HTR-8/SVneo (cell line): ENCODE measurements at regions not wholly inside any gene's neighbourhood (a gene's known extent, or its start where the extent isn't known, plus 50 kb on each side); places are given as distances from the start of the nearest gene placed in this dataset.

Experiments
- DNase-seq: peaks from one replicate; pipeline ENCODE4 v3.0.0; 2011; ENCODE audit warnings: low spot score, mixed read lengths; ENCODE audit not compliant: insufficient read length
- FAIRE-seq: peaks from 2 replicates; lab custom pipeline; 2011; peaks lifted over from hg19 to GRCh38; lab: Jason Lieb, UNC

DNA sequence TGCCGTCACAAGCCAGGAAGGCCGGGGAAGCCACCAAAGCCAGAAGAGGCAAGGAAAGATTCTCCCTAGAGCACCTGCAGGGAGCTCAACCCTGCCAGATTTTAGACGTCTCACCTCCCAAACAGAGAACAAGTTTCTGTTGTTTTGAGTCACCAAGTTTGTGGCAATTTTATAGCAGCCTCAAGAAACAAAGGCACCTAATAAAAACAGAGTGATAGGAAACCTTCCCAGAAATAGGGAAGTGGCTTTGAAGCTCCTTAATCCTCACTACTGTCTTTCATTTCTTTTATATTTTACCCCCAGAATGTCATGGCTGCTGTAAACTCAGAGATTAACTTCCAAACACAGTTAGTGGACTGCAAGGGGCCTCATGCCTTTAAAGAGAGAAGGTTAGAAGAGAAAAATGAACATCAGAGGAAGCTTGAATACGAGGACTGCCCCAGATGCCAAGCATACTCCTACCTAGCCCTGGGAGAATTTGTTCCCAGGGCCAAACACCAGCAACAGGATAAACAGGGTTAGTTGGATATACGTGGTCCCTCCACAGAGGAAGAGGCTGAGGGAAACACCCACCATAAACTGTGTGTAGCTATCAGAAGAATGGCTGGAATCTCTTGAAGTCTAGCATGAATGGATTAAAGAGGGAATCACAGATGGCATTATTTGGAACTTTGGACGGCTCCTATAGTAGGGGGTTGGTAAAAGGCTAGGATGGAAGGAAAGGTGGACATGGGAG lies 148.3 kb downstream of the KCNA5 start:
- DNase-seq (no peak), FAIRE-seq (no peak)

- FAIRE-seq = no peak
Measured at GRCh38 chr12:5192726-5193125, 149.0 kb downstream of the KCNA5 start.

DNA sequence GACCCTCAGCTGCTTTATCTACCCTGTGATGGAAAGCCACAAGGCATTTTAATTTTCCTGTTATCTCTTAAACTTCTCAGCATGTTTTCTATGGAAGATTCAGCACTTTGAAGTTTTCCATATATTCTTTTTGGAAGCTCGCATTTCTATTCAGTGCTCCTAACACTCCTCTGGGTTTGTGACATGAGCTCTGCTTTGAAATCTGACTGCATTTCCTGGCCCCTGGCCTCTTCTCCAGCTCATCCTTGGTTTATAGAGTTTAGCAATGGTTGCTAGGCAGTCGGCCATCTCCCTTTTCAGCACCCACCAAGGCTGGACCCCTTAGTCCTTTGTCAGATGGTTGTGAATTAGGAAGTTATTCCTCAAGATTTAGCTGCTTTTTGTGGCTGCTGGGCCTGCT lies 150.6 kb downstream of the KCNA5 start:
- no peak for DNase-seq

More at GRCh38 chr12:5192726-5193125, 149.0 kb downstream of the KCNA5 start:
- DNase-seq = no peak

DNA sequence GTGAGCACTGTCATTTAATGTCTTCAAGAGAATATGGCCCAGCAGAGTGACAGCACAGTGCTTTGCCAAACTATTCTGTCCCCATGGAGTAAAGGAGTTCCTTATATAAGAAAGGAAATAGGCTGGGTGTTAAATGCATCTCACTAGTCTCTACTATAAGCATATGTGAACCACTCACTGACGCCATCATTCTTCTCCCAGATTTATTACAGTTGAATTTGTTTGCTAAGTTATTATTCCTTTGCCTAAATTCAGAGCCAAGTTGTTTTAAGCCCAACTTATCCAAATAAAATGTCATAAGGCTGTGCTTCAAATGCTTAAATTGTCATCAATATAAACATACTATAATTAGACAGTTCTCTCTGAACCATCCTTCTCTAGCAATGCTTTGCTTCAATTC lies 151.6 kb downstream of the KCNA5 start:
- FAIRE-seq = no peak
- DNase-seq = no peak

More for the DNA sequence above, 150.6 kb downstream of the KCNA5 start:
- FAIRE-seq = no peak

- no peak for FAIRE-seq
Measured at GRCh38 chr12:5195691-5196090, 152.0 kb downstream of the KCNA5 start.

DNA sequence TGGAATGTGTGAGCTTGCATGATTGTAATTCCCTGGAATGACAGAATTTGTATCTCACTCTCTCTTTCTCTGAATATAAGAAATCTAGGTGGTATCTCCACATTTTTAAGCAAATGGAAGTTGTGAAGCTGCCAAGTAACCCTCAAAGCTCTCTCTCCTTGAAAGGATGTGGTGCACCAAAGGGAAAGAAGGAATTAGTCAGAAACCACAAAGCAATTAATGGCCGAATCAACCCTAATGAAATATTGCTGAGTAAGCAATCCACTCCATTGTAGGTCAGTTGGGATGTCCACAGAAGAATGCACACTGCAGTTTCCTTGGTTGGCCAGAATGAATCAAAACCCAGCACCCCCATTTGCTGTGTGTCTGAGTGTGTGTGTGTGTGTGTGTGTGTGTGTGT lies 153.5 kb downstream of the KCNA5 start:
- FAIRE-seq (no peak), DNase-seq (no peak)

More at GRCh38 chr12:5195691-5196090, 152.0 kb downstream of the KCNA5 start:
- DNase-seq = no peak

DNA sequence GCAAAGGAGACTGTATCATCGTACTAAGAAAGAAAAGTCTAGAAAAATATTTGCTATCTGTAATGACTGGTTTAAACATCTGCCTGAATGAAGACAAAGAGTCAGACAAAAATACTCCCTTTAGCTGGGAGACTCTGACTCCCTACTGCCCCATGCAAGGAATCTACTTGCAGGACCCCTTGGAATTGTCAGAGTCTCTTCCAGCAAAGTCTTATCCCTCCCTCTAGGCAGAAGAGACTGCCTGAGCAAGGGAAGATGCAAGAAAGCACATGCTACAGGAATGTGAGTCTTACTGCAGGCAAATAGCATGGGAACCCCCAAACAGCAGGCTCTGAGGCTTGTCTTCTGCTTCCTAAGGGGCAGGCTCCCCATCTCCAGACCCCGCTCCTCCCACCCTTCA lies 154.0 kb downstream of the KCNA5 start:
- FAIRE-seq (no peak), DNase-seq (no peak)

DNA sequence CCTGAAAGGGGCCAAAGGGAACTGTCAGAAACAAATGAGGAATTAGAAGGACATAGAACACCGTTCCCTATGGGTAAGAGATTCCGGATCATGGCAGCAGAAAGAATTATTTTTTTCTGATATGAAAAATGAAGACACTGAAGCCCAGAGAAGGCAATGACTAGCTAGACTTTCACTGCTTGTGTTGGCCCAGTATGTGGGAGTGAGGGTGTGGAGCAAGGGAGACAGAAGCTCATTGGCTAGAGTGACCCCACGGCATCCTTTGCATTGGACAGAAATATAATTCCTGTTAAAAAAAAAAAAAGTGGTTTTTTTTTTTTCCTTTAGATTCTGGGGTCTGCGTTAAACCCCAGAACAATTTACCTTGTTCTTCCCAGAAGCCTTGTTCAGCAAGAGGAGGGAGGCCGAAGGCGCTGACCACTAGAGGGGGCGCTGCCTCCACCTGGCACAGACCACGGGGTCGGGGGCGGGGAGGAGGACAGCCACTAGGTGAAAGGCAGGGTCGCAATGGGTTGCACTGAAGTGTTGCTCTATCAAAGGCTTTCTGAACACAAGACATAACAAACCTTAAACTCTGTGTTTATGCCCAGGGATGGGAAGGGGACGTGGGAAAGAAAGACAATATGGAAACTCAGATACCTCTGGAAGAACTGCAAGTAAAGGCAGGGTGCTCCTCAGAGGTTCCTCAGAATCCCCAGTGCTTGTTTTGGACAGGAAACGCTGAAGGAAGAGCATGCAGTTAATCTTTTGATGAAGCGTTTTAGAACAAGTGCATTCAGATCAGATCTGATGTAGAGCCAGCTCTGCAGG lies 156.8 kb downstream of the KCNA5 start:
- no peak for FAIRE-seq
- peak; percentile 17 for DNase-seq

GRCh38 chr12:5201554-5202218 lies 158.0 kb downstream of the KCNA5 start:
- no peak for DNase-seq
- no peak for FAIRE-seq

DNA sequence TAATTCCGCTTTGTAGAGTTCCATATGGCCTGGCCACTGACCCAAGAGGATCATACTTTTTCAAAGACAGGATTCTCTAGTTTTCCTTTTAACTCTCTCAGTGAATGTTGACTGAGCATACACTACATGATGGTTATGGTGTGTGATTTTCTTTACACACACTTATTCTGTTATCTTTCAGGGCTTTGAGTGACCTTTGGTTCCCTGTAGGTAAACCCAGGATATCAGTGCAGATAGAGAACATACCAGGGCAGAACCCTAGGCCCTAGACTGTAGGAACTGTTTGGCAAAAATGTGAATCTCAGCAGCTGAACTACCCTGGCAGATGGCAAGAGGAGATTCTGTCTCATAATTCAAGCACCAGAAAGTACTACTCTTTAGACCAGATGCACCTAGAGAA lies 159.6 kb downstream of the KCNA5 start:
- no peak for FAIRE-seq
- DNase-seq = no peak

DNA sequence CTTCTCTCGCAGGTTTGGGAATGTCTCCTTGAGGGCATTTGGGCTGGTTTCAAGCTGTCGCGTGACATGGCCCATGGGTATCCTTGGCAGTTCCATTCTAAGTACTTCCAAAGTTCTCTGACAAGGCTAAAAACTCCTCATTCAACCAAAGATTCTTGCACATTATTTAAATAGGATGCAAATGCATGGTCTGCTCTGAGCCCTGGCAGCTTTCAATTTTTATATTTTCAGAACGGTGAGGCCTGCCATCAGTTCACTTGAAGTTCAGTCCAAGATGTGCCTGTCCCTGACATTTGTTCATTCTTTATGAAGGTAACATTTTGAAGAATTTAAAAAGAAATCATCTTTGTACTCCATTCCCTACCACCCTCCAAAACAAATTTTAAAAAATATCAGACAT lies 160.0 kb downstream of the KCNA5 start:
- no peak for FAIRE-seq
- no peak for DNase-seq

DNA sequence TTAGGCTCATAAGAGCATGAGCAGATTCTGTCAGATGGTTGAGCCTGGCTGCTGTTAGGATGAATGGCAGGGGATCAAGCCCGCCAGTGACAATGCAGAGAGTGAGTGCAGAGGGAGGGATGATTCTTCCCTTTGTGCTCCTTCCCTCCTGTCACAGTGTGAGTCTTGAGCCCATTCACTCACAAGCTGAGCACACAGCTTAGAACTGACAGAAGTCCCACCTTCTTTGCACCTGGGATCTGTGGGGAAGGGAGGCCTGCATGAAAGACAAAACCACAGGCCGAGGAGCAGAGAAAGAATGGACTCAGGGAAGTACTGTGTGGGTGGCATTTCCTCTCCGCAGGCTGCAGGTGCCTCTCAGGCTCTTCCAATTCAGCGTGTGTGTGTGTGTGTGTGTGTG lies 160.6 kb downstream of the KCNA5 start:
- DNase-seq (no peak), FAIRE-seq (no peak)

- FAIRE-seq = no peak
Measured at GRCh38 chr12:5204831-5205230, 161.2 kb downstream of the KCNA5 start.

GRCh38 chr12:5206401-5207175 lies 162.9 kb downstream of the KCNA5 start:
- DNase-seq = no peak
- no peak for FAIRE-seq

More at GRCh38 chr12:5204831-5205230, 161.2 kb downstream of the KCNA5 start:
- DNase-seq = no peak

DNA sequence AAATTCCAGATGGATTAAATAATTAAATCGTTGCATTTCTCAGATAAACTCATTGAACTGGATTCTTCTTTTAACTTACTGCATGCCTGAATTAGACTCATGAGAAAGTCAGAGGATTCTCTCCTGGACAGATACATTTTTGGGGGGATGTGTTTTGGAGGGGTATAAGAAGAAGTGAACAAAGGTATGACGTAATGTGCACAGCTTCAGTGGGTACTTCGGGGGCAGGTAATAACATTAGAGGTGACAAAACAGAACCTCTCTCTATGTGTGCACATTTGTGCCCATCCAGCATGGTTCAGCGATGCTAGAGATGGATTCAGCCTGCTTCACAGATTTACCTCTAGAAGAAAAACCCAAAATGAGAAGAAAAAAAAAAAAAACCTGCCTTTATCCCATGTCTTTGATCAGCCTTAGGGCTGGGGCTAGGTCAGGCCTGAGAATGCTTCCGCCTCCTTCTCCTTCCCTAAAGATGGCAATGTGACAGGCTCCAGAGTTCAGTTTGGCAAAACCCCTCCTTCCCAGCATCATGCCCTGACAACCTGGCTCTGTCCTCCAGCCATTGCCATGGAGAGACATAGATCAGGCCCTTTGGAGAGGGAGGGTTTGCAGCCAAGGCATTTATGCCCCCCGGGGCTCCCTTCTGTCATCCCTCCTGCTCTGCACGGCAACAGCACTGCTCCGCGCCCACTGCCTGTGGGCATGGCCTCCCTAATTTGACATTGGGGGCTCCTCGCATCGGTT lies 166.7 kb downstream of the KCNA5 start:
- FAIRE-seq (no peak), DNase-seq (no peak)

DNA sequence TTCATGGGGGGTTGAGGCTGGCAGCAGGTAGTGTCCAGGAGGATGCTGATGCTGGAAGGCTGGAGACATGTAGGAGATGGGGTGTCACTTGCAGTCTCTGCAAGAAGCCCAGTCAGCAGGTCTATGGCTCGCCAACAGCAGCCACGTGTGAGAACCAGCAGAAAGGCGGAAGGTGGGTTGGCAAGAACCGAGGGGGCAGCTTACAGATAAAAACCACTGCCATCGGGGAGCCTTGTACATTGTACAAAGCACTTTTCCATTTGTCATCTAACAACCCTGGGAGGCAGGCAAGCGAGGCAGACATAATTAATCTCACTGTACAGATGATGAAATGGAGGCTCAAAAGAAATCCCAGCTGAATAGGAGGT lies 167.2 kb downstream of the KCNA5 start:
- FAIRE-seq (no peak), DNase-seq (no peak)

- no peak for FAIRE-seq
- no peak for DNase-seq
Measured at GRCh38 chr12:5213336-5213735, 169.7 kb downstream of the KCNA5 start.

DNA sequence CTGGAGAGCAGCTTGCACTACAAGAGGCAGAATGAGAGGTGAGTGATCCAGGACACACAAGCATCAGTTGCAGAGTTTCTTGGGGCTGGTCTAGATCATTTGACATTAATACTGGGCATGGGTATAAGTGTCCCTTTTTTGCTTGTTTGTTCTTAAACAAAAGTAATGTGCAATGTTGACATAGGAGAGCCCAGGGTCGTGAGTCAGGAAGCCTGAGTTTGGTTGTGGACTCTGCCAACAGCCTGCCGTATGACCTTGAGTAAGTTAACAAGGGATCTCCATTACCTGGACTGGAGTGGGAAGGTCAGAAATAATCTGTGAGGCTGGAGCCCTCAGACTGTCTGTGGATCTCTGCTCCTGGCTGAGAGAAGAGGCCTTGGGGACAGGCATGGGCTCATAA lies 170.3 kb downstream of the KCNA5 start:
- no peak for FAIRE-seq
- DNase-seq = no peak

- DNase-seq (no peak), FAIRE-seq (no peak)
Measured at GRCh38 chr12:5217936-5218335, 174.3 kb downstream of the KCNA5 start.

DNA sequence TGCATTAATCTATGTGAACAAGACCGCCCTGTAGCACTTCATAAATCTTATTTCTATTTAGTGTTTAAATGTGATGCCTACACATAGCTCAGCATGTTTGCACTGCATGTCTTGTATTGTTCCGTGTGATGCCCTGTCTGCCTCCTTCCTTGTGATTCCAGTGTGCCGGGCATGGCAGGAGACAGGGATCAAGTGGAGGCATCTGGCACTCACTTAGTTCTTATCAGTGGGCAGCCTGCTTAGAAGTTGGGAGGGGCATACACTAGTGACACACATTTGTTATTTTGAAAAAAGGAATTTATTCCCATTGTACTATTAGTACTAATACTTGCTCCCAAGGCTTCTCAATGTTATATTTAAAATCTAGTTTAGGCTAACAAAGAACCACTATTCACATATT lies 176.4 kb downstream of the KCNA5 start:
- no peak for DNase-seq
- no peak for FAIRE-seq
